SK-N-SH (cell line): ENCODE measurements at regions not wholly inside any gene's neighbourhood (a gene's known extent, or its start where the extent isn't known, plus 50 kb on each side); places are given as distances from the start of the nearest gene placed in this dataset.

Source experiments
- CTCF ChIA-PET: fragments of 300-600, 350-600 bp; formaldehyde crosslinking; extraction: SDS; loops from one replicate; lab custom pipeline; 2021; lab: Yijun Ruan, JAX
- POLR2A ChIA-PET: fragments of 350-600 bp; sonication (Branson Sonifier 250); formaldehyde crosslinking; extraction: SDS; loops from one replicate; lab custom pipeline; 2020; ENCODE audit warnings: antibody characterized with exemption, inconsistent platforms; lab: Yijun Ruan, JAX
- DNase-seq: peaks from one replicate; pipeline ENCODE4 v3.0.0; 2012
- H2AFZ ChIP-seq: fragments of 200-600 bp; sonication (generic); 2 replicates; pipeline ENCODE4 v1.8.1; 2016; ENCODE audit warnings: antibody characterized with exemption, mild to moderate bottlenecking, low read depth
- H3F3A ChIP-seq: fragments of 200-600 bp; sonication (generic); replicated peaks from 2 replicates; pipeline ENCODE3; 2016; ENCODE audit warnings: antibody characterized with exemption, mild to moderate bottlenecking; ENCODE audit not compliant: insufficient read depth
- H3K27ac ChIP-seq, 2 experiments: fragments of 200-500 bp in 1 of 2; fragments of 200-600 bp in 1 of 2; sonication (Bioruptor generic) in 1 of 2; sonication (generic), shearing (Covaris generic) in 1 of 2; 2 replicates each; pipeline versions ENCODE4 v1.5.1 to v1.6.1; 2014 to 2016; ENCODE audit warnings: low read depth in 2 of 2, inconsistent platforms in 1 of 2, low read length in 1 of 2, mild to moderate bottlenecking in 1 of 2, mixed read lengths in 1 of 2
- H3K27me3 ChIP-seq: fragments of 200-600 bp; sonication (generic), shearing (Covaris generic); 2 replicates; pipeline ENCODE4 v1.6.1; 2016; ENCODE audit warnings: mixed run types; ENCODE audit not compliant: insufficient read depth
- H3K36me3 ChIP-seq, 2 experiments: fragments of 200-500 bp in 1 of 2; fragments of 200-600 bp in 1 of 2; sonication (Bioruptor generic) in 1 of 2; sonication (generic) in 1 of 2; replicated peaks in 1 of 2; 2 replicates each; pipeline versions ENCODE3 to v1.5.1; 2014 to 2016; ENCODE audit warnings: low read length in 1 of 2, mild to moderate bottlenecking in 1 of 2; ENCODE audit not compliant: insufficient read depth in 2 of 2, control insufficient read depth in 1 of 2
- H3K4me1 ChIP-seq, 2 experiments: fragments of 200-500 bp in 1 of 2; fragments of 200-600 bp in 1 of 2; sonication (Bioruptor generic) in 1 of 2; sonication (generic), shearing (Covaris generic) in 1 of 2; 2 replicates each; pipeline versions ENCODE4 v1.5.1 to v1.6.1; 2014 to 2016; ENCODE audit warnings: low read depth in 1 of 2, low read length in 1 of 2, mixed run types in 1 of 2; ENCODE audit not compliant: insufficient read depth in 2 of 2, control insufficient read depth in 1 of 2
- H3K4me2 ChIP-seq: fragments of 200-600 bp; sonication (generic), shearing (Covaris generic); 2 replicates; pipeline ENCODE4 v1.6.1; 2017; ENCODE audit warnings: mixed run types
- H3K4me3 ChIP-seq, 2 experiments: fragments of 200-500 bp in 1 of 2; fragments of 200-600 bp in 1 of 2; sonication (Bioruptor generic) in 1 of 2; sonication (generic), shearing (Covaris generic) in 1 of 2; 2 replicates each; pipeline versions ENCODE4 v1.5.1 to v1.8.1; 2014 to 2016; ENCODE audit warnings: low read depth in 2 of 2, inconsistent platforms in 1 of 2, low read length in 1 of 2, mild to moderate bottlenecking in 1 of 2, mixed read lengths in 1 of 2, moderate library complexity in 1 of 2
- H3K79me2 ChIP-seq: fragments of 200-600 bp; sonication (generic); 2 replicates; pipeline ENCODE4 v1.8.1; 2017; ENCODE audit warnings: mild to moderate bottlenecking; ENCODE audit not compliant: insufficient read depth
- H3K9ac ChIP-seq: fragments of 200-600 bp; sonication (generic); 2 replicates; pipeline ENCODE4 v1.6.1; 2017; ENCODE audit warnings: mixed run types
- H3K9me2 ChIP-seq: fragments of 200-600 bp; sonication (generic); 2 replicates; pipeline ENCODE4 v1.6.1; 2017; ENCODE audit warnings: mixed run types
- H3K9me3 ChIP-seq: fragments of 200-600 bp; sonication (generic); 2 replicates; pipeline ENCODE4 v1.6.1; 2017; ENCODE audit warnings: mixed run types, mild to moderate bottlenecking, moderate library complexity
- H4K20me1 ChIP-seq: fragments of 200-600 bp; sonication (generic); 2 replicates; pipeline ENCODE4 v1.6.1; 2017; ENCODE audit warnings: mild to moderate bottlenecking, mixed run types; ENCODE audit not compliant: insufficient read depth
- CHD2 ChIP-seq: fragments of 150-350 bp; IDR thresholded peaks from 2 replicates; pipeline ENCODE4 v1.6.1; 2018; ENCODE audit warnings: low read length; ENCODE audit not compliant: partially characterized antibody
- ELF1 ChIP-seq: IDR thresholded peaks from 2 replicates; pipeline ENCODE4 v1.4.0; 2012
- EP300 ChIP-seq, 2 experiments: IDR thresholded peaks; 2 replicates each; pipeline versions ENCODE4 v1.4.0 to v1.6.1; 2012; ENCODE audit warnings: borderline replicate concordance in 1 of 2, low read depth in 1 of 2, low read length in 1 of 2
- FOSL2 ChIP-seq: IDR thresholded peaks from 2 replicates; pipeline ENCODE4 v1.4.0; 2012; ENCODE audit warnings: low read depth, mild to moderate bottlenecking, moderate library complexity, borderline replicate concordance
- FOXM1 ChIP-seq: IDR thresholded peaks from 2 replicates; pipeline ENCODE4 v1.4.0; 2012; ENCODE audit warnings: low read depth, mild to moderate bottlenecking
- GABPA ChIP-seq: IDR thresholded peaks from 2 replicates; pipeline ENCODE4 v1.4.0; 2012; ENCODE audit warnings: low read depth, mild to moderate bottlenecking
- GATA2 ChIP-seq: sonication (generic); formaldehyde crosslinking; IDR thresholded peaks from 2 replicates; pipeline ENCODE4 v1.5.0; 2020; ENCODE audit warnings: mild to moderate bottlenecking, missing genetic modification reagents
- MAX ChIP-seq: IDR thresholded peaks from 2 replicates; pipeline ENCODE4 v1.4.0; 2012; ENCODE audit warnings: low read depth
- MEF2A ChIP-seq: IDR thresholded peaks from 2 replicates; pipeline ENCODE4 v1.4.0; 2012; ENCODE audit warnings: low read depth, borderline replicate concordance
- RCOR1 ChIP-seq: fragments of 150-350 bp; IDR thresholded peaks from 2 replicates; pipeline ENCODE4 v1.6.1; 2017; ENCODE audit warnings: antibody characterized with exemption, low read length
- RFX5 ChIP-seq: IDR thresholded peaks from 2 replicates; pipeline ENCODE4 v1.6.1; 2012; ENCODE audit warnings: mild to moderate bottlenecking, improper control_type of control experiment, low read length
- SMC3 ChIP-seq: IDR thresholded peaks from 2 replicates; pipeline ENCODE4 v1.6.1; 2012; ENCODE audit warnings: low read depth, low read length, improper control_type of control experiment
- TCF12 ChIP-seq: IDR thresholded peaks from 2 replicates; pipeline ENCODE4 v1.4.0; 2012
- TEAD4 ChIP-seq: IDR thresholded peaks from 2 replicates; pipeline ENCODE4 v1.4.0; 2012; ENCODE audit warnings: mild to moderate bottlenecking, borderline replicate concordance; ENCODE audit not compliant: insufficient read depth
- YY1 ChIP-seq: IDR thresholded peaks from 2 replicates; pipeline ENCODE4 v1.4.0; 2012; ENCODE audit warnings: low read depth, mild to moderate bottlenecking
- ZBTB33 ChIP-seq: IDR thresholded peaks from 2 replicates; pipeline ENCODE4 v1.4.0; 2012; ENCODE audit warnings: low read depth, borderline replicate concordance
- WGBS: methylation state at CpG from one replicate; pipeline ENCODE4 v1.1.6; 2017; ENCODE audit warnings: low lambda C conversion rate; 5-methylcytosine and 5-hydroxymethylcytosine counted together
- TF ChIP-seq, protein P1 (sequence below): IDR thresholded peaks from 2 replicates; pipeline ENCODE4 v1.6.1; 2012; ENCODE audit warnings: mild to moderate bottlenecking, low read depth, low read length, moderate library complexity
- TF ChIP-seq, protein P2 (sequence below): fragments of 150-350 bp; IDR thresholded peaks from 2 replicates; pipeline ENCODE4 v1.6.1; 2016; ENCODE audit warnings: mild to moderate bottlenecking, low read depth, low read length

DNA sequence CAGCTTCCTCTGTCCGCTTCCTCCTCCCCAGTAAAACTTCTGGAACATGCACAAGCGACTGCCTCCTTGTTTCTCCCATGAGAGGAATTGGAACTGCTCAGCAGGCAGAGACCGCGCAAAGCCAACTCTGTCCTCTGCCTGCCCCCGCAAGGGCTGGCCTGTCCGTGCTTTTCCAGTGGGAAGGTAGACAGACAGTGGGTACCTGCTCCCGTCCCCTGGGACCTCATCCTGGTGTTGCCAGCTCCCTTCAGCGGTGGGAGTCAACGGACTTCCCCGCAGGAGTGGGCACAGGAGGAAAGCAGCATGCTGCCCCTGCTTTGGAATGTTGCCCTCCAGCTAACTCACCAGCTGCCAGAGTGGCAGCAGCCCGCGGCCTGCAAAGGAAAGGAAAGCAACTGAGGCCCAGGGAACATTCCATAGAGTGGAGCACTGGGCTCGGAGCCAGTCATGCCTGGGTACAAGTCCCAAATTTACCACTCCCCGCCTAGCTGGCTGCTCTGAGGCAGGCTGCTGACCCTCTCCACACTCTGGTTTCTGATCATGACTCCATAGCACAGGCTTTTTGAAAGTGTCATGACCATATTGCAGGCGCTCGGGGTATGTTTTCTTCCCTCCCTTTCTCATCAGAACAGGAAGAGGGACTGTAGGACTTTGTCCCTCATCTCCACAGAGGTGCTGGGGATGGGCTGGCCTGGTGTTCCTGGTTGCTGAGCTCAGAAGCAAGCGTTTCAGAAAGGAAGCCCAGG, 89.2 kb upstream of the CLMN start:
- TF ChIP-seq, protein P1, sequence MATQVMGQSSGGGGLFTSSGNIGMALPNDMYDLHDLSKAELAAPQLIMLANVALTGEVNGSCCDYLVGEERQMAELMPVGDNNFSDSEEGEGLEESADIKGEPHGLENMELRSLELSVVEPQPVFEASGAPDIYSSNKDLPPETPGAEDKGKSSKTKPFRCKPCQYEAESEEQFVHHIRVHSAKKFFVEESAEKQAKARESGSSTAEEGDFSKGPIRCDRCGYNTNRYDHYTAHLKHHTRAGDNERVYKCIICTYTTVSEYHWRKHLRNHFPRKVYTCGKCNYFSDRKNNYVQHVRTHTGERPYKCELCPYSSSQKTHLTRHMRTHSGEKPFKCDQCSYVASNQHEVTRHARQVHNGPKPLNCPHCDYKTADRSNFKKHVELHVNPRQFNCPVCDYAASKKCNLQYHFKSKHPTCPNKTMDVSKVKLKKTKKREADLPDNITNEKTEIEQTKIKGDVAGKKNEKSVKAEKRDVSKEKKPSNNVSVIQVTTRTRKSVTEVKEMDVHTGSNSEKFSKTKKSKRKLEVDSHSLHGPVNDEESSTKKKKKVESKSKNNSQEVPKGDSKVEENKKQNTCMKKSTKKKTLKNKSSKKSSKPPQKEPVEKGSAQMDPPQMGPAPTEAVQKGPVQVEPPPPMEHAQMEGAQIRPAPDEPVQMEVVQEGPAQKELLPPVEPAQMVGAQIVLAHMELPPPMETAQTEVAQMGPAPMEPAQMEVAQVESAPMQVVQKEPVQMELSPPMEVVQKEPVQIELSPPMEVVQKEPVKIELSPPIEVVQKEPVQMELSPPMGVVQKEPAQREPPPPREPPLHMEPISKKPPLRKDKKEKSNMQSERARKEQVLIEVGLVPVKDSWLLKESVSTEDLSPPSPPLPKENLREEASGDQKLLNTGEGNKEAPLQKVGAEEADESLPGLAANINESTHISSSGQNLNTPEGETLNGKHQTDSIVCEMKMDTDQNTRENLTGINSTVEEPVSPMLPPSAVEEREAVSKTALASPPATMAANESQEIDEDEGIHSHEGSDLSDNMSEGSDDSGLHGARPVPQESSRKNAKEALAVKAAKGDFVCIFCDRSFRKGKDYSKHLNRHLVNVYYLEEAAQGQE, result no peak
- TF ChIP-seq SMC3 (no peak), FOSL2 (no peak), GATA2 (CRISPR knock-in tag) (no peak), RCOR1 (no peak), MEF2A (no peak), TCF12 (no peak), GABPA (no peak), RFX5 (no peak), YY1 (no peak), ELF1 (no peak), EP300 (IDR thresholded peaks at IDR 0.05; ENCODE audit: borderline replicate concordance in 1 of 2, low read depth in 1 of 2, low read length in 1 of 2) (no peak)
- H3K4me3 ChIP-seq, result no peak overlapping the region
- POLR2A ChIA-PET, result interaction anchor here (0.6 kb wide), 1 partner anchor 107 kb away, joined by 3 read pairs; no protein-coding TSS in a partner anchor
- H2AFZ ChIP-seq, result no peak overlapping the region
- H3F3A ChIP-seq, result no peaks in the 10 kb centered on the region
- no peaks in the 10 kb centered on the region for H3K36me3 ChIP-seq
- CTCF ChIA-PET, result interaction anchor here (1.0 to 1.3 kb wide), 3 partner anchors 21 to 23 kb away, joined by 3 to 4 read pairs (median 4); no protein-coding TSS in a partner anchor
- H3K79me2 ChIP-seq, result no peaks in the 10 kb centered on the region
- H3K9ac ChIP-seq, result no peak overlapping the region
- no peak for DNase-seq
- H3K9me3 ChIP-seq, result no peaks in the 10 kb centered on the region
- no peak overlapping the region for H3K4me2 ChIP-seq
- no peaks in the 10 kb centered on the region for H3K27me3 ChIP-seq
- peaks cover 0 to 63% of the 10 kb centered on the region in 2 experiments; a peak in 2 of 4 replicates for H3K4me1 ChIP-seq
- no peaks in the 10 kb centered on the region for H3K9me2 ChIP-seq
- H4K20me1 ChIP-seq, result no peaks in the 10 kb centered on the region
- whole genome bisulfite sequencing, result 90% methylated on average over 14 of the region's 17 CpGs
- H3K27ac ChIP-seq, result peak overlapping the region in 1 of 2 experiments; percentile 80; a peak in 1 of 4 replicates

- no peaks in the 10 kb centered on the region for H4K20me1 ChIP-seq
- peak; percentile 70 for DNase-seq
- POLR2A ChIA-PET, result no interaction called here
- H3K4me3 ChIP-seq, result no peak overlapping the region
- no peaks in the 10 kb centered on the region for H3K79me2 ChIP-seq
- peaks cover 0 to 47% of the 10 kb centered on the region in 2 experiments; a peak in 2 of 4 replicates for H3K4me1 ChIP-seq
- H3F3A ChIP-seq, result no peaks in the 10 kb centered on the region
- 43% methylated on average over 8 of the region's 8 CpGs for WGBS
- H3K9ac ChIP-seq, result no peak overlapping the region
- CTCF ChIA-PET, result interaction anchor here (1.0 to 1.4 kb wide), 4 partner anchors 9 to 88 kb away, joined by 3 to 5 read pairs (median 4); partner anchors contain the start of gene CLMN
- no peak overlapping the region for H3K4me2 ChIP-seq
- H3K27me3 ChIP-seq, result no peaks in the 10 kb centered on the region
- no peaks in the 10 kb centered on the region for H3K9me2 ChIP-seq
- H3K9me3 ChIP-seq, result no peaks in the 10 kb centered on the region
- H2AFZ ChIP-seq, result no peak overlapping the region
- peak overlapping the region in 1 of 2 experiments; percentile 80; a peak in 2 of 4 replicates for H3K27ac ChIP-seq
- H3K36me3 ChIP-seq, result no peaks in the 10 kb centered on the region
- TF ChIP-seq TEAD4 (no peak), MEF2A (no peak), GATA2 (CRISPR knock-in tag) (peak; percentile 88), RFX5 (no peak), YY1 (no peak), FOXM1 (no peak), SMC3 (no peak), FOSL2 (no peak), MAX (no peak), ZBTB33 (no peak), CHD2 (peak; percentile 59), TCF12 (no peak)
- TF ChIP-seq, protein P2, sequence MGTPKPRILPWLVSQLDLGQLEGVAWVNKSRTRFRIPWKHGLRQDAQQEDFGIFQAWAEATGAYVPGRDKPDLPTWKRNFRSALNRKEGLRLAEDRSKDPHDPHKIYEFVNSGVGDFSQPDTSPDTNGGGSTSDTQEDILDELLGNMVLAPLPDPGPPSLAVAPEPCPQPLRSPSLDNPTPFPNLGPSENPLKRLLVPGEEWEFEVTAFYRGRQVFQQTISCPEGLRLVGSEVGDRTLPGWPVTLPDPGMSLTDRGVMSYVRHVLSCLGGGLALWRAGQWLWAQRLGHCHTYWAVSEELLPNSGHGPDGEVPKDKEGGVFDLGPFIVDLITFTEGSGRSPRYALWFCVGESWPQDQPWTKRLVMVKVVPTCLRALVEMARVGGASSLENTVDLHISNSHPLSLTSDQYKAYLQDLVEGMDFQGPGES, result no peak
Observed at GRCh38 chr14:95407354-95407753, 87.6 kb upstream of the CLMN start.
